Vagina (tissue), 2 donors: ENCODE measurements at regions not wholly inside any gene's neighbourhood (a gene's known extent, or its start where the extent isn't known, plus 50 kb on each side); places are given as distances from the start of the nearest gene placed in this dataset.

Experiments used
- CTCF ChIP-seq, 3 experiments: fragments of 450-650 bp in 2 of 3; fragments of 200-600 bp in 1 of 3; sonication (generic) in 1 of 3; IDR thresholded peaks; one replicate each; pipeline ENCODE4 v1.5.1; 2017 to 2019; ENCODE audit warnings: antibody characterized with exemption in 3 of 3, mild to moderate bottlenecking in 2 of 3, moderate library complexity in 2 of 3
- POLR2A ChIP-seq, 2 donors: fragments of 450-650 bp; IDR thresholded peaks; one replicate each; pipeline ENCODE4 v1.6.1; 2017; ENCODE audit warnings: antibody characterized with exemption in 2 of 2, mild to moderate bottlenecking in 2 of 2, moderate library complexity in 2 of 2
- POLR2AphosphoS5 ChIP-seq, 2 donors: sonication (generic); formaldehyde crosslinking; IDR thresholded peaks; one replicate each; pipeline ENCODE4 v1.9.0; 2017; ENCODE audit warnings: antibody characterized with exemption in 2 of 2, mild to moderate bottlenecking in 2 of 2, low read depth in 1 of 2; ENCODE audit not compliant: insufficient read depth in 1 of 2

- TF ChIP-seq CTCF (IDR thresholded peaks at IDR 0.05) (no peak), POLR2A (IDR thresholded peaks at IDR 0.05) (no peak), POLR2AphosphoS5 (IDR thresholded peaks at IDR 0.05; ENCODE audit: insufficient read depth in 1 of 2, low read depth in 1 of 2) (no peak)
Measured at GRCh38 chr2:133674066-133674432, 105.8 kb upstream of the NCKAP5 start.
